AG10803 (cell line): ENCODE measurements at regions not wholly inside any gene's neighbourhood (a gene's known extent, or its start where the extent isn't known, plus 50 kb on each side); places are given as distances from the start of the nearest gene placed in this dataset.

Experiments used
- DNase-seq: peaks from one replicate; pipeline ENCODE4 v3.0.0; 2010; ENCODE audit warnings: low read depth
- H3K4me3 ChIP-seq: 2 replicates; pipeline ENCODE4 v1.5.1; 2011; ENCODE audit warnings: mild to moderate bottlenecking, low read length, control low read depth
- TF ChIP-seq, protein P1 (sequence below): conservative IDR thresholded peaks from 2 replicates; pipeline ENCODE4 v1.5.1; 2011; ENCODE audit warnings: mild to moderate bottlenecking, low read length, control low read depth, inconsistent platforms

DNA sequence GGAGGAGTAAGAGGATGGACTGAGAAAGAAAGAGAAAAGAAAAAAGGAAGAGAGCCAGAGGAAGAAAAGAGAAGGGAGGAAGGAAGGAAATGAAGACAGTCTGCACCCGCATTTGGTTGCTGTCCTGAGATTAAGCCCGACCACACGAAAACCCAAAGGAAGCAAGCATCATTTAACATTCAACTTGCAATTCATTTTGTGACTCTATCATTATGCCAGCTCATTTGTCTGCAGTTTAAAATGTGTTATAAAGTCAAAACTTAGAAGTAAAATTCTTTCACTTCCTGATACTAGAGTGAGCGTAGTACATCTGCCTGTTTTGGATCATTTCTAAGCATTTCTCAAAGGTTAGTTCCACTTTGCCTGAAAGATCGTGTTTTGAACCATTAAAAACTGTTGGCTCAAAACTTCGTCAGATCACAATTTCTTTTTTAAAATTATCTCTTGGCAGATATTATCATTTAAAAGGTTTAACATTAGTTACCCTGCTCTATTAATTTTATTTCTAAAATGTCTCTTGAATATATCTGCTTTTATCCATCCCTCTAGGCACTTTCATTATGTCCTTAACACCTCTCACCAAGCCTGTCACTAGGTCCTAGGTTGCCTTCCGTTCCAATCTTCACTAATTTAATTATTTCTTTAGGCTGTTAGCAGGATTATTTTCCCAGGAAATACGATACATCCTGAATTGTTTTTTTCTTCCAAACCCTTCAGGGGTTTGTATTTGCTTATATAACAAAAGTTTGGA lies 240.9 kb downstream of the TLE4 start:
- TF ChIP-seq, protein P1, sequence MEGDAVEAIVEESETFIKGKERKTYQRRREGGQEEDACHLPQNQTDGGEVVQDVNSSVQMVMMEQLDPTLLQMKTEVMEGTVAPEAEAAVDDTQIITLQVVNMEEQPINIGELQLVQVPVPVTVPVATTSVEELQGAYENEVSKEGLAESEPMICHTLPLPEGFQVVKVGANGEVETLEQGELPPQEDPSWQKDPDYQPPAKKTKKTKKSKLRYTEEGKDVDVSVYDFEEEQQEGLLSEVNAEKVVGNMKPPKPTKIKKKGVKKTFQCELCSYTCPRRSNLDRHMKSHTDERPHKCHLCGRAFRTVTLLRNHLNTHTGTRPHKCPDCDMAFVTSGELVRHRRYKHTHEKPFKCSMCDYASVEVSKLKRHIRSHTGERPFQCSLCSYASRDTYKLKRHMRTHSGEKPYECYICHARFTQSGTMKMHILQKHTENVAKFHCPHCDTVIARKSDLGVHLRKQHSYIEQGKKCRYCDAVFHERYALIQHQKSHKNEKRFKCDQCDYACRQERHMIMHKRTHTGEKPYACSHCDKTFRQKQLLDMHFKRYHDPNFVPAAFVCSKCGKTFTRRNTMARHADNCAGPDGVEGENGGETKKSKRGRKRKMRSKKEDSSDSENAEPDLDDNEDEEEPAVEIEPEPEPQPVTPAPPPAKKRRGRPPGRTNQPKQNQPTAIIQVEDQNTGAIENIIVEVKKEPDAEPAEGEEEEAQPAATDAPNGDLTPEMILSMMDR, result no peak
- DNase-seq, result peak; percentile 6
- H3K4me3 ChIP-seq, result no peak overlapping the region

DNA sequence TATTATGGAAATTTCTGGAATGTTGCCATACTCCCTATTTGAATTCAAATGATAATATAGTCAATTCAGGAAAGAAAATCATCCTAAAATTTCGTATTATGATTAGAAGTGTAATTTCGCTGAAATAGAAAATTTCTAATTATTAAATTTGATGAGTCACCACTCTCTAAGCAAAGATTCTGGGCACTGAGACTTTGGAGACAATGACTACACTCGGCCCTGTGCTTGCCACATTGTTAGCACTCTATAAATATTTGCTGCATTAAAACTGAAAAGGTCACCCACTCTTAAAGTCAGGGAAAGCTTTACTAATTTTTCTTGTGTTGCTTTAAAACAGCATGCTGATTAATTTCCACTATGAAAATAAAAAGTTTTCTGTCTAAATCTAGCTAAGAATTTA lies 240.3 kb downstream of the TLE4 start:
- peak; percentile 18 for DNase-seq
- H3K4me3 ChIP-seq, result no peak overlapping the region
- TF ChIP-seq, protein P1, result no peak

DNA sequence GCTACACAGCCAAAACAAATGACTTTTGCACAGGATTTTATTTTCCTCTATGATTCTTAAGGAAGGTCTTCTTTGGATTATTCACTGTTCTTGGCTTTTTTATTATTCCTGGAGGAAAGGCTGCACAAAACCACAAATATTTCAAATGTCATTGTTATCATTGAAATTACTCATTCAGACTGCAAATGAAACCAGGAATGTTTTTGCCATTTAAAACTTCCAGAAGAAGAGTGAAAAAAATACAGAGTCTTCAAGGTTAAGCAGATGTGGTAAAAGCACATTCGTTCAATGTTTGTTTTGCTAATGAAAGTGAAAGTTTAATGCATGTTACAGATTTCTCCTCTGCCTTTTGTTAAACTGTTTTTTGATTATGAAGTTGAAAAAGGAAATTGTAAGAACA lies 238.2 kb downstream of the TLE4 start:
- no peak overlapping the region for H3K4me3 ChIP-seq
- TF ChIP-seq, protein P1, result no peak
- DNase-seq, result peak; percentile 79

DNA sequence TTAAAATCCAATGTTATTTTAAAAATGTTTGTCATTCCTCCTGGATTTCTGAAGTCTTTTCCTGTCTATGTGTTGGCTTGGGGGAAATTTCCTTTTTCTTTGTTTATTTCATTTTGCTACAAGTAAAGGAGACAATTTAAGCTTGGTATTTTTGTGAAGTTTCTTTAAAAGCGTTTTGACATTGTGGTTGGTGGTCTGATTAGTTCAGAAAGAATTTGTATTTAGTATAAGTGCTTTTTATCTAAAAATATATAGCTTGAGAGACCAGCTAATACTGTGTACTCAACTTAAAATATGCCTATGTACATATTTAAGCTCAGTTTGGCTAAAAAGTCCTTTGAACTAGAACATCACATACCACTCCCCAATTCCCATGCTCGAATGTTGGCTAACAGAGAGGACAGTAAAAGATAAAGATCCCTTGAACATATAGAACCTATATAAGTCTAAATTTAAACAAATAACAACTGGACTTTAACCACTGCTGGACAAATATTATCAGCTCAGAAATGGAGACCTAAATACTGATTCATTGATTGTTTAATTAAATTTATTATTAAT lies 237.6 kb downstream of the TLE4 start:
- no peak for DNase-seq
- TF ChIP-seq, protein P1, result no peak
- no peak overlapping the region for H3K4me3 ChIP-seq

DNA sequence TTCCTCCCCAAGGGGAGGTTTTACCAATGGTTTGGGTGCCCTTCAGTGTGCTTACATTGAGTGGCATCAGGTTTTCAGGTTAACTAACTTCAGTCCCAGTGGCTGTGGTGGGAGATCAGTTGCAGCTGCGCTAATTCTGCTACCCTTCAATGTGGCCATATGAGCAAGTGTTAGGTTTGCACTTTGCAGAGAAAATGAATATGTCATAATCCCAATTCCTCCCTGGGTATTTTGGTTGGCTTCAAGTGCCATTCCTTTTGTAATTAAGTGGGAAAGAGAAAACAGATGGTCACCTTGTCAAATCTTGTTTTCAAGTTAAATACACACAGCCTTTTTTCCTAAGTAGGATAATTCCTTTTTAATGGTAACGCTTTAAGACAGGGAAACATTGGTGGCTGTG lies 236.2 kb downstream of the TLE4 start:
- DNase-seq, result peak; percentile 17
- TF ChIP-seq, protein P1, result no peak
- H3K4me3 ChIP-seq, result no peak overlapping the region

DNA sequence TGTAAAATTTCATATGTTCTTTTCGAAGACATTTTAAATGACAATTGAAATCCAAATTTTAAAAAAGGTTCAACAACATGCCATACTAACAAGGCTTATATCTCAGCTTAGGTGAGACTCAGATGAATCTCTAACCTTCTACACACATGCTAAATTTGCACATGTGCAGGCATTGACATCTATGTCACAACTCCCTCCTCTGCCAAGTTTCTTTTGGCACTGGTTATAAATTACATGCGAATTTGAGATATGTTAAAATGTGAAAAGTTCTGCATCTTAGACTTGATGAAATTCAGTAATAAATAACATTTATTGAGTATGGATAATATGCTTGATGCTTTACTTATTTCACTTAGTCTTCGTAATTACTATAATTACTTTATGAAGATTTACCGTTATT lies 234.3 kb downstream of the TLE4 start:
- H3K4me3 ChIP-seq, result no peak overlapping the region
- TF ChIP-seq, protein P1, result no peak

DNA sequence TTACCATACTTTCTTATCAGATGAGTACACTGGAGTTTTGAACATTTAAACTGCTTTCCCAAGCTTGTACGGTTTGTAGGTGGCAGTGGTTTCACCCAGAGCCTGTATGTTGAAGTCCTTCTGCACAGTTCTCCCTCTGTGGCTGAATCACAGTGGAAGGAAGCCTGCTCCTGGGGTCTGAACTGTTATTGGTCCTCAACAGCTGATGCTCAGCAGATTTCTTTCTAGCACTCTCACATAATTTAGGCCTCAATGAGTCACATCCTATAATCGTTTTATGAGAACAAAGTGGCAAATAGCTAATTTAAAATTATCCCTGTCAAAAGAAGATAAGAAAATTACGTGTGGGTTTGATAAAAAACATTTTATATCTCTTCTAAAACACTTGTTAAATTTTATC lies 229.7 kb downstream of the TLE4 start:
- no peak for DNase-seq
- no peak overlapping the region for H3K4me3 ChIP-seq
- TF ChIP-seq, protein P1, result no peak

More for the DNA sequence above, 234.3 kb downstream of the TLE4 start:
- DNase-seq, result no peak
